8988T (cell line): ENCODE measurements at regions not wholly inside any gene's neighbourhood (a gene's known extent, or its start where the extent isn't known, plus 50 kb on each side); places are given as distances from the start of the nearest gene placed in this dataset.

Experiments
- DNase-seq: peaks from one replicate; pipeline ENCODE4 v3.0.0; 2011

DNA sequence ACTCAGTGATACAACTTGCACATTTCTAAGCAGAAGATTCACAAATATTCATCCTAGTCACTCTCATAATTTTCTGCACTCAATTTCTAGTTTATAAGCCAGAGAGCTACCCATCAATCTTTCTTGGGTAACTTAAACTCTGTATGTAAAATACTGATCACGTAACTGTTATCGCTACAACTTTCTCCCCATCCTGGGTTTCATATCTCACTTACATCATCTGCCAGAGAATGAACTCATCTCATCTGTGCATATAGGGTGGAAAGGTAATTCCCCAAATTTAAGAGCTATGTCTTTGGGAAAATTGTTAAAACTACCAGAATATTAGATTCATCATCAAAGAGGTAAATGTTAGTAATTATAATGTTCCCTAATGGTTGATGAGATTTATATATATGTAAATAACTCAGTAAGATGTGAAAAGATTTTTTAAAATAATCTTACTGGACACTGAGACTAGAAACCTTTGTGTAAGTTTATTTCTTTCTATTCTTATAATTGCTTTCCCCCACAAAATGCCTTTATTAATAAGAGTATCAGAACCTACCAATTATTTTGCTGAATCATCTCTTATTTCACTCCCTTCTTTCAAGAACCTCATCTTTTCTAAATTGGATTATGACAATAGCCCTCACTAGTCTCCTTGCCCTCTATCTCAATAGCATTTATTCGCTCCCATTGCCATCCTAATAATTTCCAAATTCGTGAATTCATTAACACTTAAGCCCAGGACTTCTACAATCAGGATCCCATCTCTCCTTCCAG, 729.0 kb downstream of the EPHA4 start:
- DNase-seq: no peak

GRCh38 chr2:220845766-220846273, 726.3 kb downstream of the EPHA4 start:
- DNase-seq: no peak

- DNase-seq: no peak
Measured at GRCh38 chr2:220847006-220847405, 725.1 kb downstream of the EPHA4 start.

- DNase-seq: no peak
Measured at GRCh38 chr2:220847589-220847988, 724.5 kb downstream of the EPHA4 start.

- DNase-seq: no peak
Measured at GRCh38 chr2:220849433-220849832, 722.7 kb downstream of the EPHA4 start.

DNA sequence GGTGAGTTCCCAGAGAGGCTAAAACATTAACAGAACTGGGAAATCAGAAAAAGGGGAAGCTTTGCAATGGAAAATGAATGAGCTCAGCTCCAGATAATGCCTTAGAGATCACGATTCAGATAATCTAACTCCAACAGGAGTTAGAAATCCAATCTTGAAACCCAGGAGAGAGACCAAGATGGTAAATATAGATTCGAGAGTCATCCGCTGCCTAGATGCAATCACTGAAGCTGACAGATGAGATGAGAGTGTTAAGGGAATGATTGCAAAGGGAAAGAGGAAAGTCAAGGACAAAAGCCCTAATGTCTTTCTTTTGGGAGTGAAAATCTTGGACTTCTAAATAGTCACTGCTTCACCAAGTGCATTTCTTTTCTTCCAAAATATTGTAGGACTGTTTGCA, 722.0 kb downstream of the EPHA4 start:
- DNase-seq: no peak

DNA sequence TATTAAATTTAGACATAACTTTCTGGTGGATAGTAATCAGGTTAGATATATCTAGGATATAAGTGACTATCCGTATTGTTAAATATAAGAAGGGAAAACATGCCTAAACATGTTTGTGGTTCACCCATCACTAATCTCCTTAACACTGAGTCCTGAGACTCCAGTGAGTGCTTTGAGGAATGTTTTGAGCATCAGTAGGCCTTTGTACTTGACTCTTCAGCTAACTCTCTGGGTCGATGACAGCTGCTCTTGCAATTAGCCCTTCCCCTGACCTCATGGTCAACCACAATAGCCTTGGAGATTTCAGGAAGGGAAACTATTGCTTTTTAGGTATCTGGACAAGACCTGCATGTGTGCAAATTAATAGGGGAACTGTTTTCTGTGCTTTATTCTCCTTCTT, 716.8 kb downstream of the EPHA4 start:
- no peak for DNase-seq

- DNase-seq: no peak
Measured at GRCh38 chr2:220856486-220856885, 715.6 kb downstream of the EPHA4 start.

DNA sequence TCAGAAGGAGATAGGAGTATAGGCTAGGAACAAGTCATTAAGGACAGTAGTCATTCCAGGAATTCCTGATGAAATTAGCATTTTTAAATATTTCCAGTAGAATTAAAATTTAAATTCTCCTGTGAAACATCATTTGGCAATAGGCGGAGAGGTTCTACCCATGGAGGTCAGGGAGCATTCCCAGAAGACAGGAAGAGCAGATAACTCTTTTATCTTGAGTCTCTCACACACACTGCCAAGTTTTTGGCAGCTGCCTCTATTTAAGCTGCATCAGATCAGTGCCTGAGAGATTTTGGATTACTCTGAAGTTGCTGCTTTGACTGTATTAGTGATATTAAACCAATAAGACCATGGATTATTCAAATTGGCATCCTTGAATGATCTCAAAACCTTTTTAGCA, 714.7 kb downstream of the EPHA4 start:
- DNase-seq: no peak

DNA sequence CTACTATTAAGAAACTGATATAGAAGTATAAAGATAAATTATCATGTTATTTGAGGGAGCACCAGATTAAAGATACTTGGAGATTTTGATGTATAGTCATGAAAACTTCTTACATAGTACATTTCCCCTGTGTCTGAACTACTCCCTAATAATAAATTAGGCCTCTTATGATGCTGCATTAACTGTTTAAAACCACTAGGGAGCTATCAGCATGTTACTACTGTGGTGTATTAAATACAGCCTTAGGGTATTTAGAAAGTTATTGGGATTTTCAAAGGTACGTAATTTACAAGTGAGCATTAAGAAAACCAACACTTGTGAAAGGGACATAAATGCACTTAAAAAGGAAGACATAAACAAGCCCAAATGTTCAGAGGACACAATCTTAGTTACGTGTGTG, 714.0 kb downstream of the EPHA4 start:
- DNase-seq: no peak

DNA sequence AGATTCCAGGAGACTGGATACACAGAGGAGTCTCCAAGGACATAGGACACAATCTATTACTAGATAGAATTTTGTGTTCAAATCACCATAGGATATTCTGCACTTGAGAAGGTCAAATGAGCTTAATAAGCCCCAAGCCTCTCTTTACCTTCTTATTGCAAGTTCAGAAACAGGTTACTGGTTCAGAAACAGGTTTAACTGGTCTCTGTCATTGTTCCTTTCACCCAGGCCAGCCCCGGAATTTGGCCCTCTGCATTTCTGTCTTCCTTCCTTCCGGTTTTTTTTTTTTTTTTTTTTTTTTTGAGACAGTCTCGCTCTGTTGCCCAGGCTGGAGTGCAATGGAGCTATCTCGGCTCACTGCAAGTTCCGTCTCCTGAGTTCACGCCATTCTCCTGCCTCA, 700.2 kb downstream of the EPHA4 start:
- no peak for DNase-seq

GRCh38 chr2:220876080-220876824, 695.9 kb downstream of the EPHA4 start:
- DNase-seq: no peak

GRCh38 chr2:220877491-220877890, 694.6 kb downstream of the EPHA4 start:
- DNase-seq: no peak

DNA sequence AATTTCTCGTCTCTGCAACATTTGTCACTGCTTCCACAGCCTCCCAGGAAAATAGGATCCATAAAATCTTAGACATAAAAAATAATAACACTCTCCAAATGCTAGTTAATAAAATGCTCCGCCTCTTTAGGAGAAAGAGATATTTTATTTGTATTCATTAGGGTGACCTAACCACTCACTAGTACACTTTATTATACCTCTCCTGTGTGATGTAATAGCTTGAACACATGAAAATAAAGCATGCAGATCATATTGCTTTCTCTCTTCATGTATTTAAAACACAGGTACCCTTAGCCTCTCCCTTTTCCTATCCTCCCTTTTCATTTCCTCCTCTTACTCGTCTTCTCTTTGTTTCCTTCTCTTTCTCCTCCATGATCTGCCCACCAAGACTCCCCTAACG, 694.2 kb downstream of the EPHA4 start:
- no peak for DNase-seq

DNA sequence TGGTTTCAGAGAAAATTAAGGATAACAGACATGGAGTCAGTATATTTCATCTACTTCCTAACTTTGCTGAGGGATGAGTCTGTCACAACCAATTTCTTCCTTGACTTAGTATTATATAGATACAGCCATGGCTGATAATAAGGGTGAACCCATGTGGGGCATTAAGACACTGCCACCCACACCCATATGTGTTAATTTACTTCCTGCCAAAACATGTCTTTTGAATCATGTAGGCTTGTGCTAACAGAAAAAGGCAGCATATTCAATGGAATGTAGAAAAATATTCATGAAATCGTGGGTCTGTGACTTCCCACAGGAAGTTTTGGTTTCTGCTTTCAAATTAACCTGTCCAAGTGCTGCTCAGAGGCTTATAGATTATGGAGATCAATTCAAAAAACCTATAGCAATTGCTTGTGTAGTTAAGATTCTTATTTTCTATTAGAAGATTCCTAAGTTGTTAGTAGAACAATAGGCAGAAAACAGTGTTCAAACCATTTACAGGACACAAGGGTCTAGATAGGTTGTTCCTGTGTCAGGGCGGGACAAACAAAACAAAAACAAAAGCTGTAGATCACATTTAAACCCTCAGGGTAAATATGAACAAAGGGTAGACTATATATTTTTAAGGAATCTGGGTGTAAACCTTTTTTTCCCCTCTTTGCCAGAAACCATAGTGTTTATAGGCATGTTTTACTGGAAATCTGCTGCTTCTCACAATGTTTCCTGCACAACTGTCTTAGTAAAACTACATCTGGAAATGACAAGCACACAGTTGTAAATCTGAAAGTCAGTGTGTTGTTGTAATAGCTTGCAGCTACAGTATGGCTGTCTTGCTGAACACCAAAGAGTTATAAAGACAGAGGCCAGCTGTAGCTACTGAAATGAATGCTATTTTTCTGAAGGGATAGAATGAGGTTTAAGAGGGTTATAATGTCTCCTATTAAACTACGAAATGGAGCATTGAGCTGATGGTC, 691.2 kb downstream of the EPHA4 start:
- no peak for DNase-seq

DNA sequence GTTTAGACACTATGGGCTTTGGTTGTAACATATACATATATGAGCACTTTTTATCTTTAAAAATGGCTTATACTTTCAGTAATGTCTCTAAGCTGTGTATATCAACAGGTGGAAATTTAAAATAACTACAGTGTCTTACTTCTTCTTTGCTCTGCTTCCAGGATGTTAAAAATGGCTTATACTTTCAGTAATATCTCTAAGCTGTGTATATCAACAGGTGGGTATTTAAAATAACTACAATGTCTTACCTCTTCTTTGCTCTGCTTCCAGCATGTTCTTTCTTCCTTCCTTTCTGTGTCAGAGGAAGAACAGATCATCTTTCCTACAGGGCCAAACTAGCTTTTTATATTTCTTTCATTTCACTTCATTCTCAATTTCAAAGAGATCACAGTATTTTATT, 689.6 kb downstream of the EPHA4 start:
- DNase-seq: no peak

DNA sequence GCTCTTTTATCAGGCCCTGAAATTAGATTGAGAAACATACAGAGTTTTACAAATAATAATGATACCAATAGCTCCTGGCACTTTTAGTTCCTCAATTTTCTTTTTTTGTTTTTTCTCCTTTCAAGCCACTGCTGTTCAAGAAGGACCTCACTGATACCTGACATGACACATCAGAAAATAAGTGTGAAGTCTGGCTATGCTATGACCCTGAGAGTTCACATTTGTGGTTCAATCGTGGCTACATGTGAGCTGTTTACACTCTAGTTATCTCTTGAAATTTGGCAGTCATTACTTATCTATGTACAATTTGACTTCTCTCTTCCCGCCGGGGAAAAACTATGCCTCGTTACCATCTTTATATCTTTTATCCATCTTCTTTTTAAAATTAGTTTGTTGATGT, 686.5 kb downstream of the EPHA4 start:
- DNase-seq: no peak

- DNase-seq: no peak
Measured at GRCh38 chr2:220887271-220887870, 684.7 kb downstream of the EPHA4 start.

DNA sequence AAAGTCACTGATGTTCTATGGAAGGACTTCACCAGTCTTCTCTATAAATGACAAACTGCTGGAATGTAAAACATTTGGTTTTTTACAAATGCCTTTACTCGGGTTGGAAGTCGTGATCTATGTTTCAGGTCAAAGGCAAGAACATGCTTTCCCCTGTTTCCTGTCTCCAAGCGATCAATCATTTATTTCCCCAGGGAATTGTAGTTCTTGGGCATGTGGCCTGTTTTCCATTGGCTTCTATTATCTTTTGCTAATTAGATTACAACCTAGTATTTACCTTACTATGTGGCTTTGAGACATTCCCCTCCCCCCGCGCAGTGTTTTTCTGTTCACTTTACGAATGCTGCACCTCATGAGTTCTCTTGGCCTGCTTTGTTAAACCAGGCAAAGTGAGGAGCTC, 684.2 kb downstream of the EPHA4 start:
- no peak for DNase-seq

- no peak for DNase-seq
Measured at GRCh38 chr2:220890931-220891330, 681.2 kb downstream of the EPHA4 start.

DNA sequence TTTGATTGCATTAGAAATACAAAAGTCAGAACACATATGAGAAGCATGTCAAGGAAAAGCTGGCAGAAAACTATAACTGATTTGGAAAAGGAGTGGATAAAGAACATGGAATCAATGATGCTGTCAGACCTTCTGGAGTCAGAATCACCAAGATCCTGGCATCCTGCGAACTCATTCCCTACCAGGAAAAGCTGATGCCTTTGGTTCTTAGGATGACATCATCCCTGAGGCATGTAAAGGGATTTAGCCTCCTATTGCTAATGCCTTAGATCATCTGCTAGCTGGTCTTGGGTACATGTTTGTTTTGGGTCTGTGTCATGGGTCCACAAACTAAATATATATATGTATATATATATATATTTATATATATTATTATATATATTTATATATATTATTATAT, 680.7 kb downstream of the EPHA4 start:
- DNase-seq: peak; percentile 35

DNA sequence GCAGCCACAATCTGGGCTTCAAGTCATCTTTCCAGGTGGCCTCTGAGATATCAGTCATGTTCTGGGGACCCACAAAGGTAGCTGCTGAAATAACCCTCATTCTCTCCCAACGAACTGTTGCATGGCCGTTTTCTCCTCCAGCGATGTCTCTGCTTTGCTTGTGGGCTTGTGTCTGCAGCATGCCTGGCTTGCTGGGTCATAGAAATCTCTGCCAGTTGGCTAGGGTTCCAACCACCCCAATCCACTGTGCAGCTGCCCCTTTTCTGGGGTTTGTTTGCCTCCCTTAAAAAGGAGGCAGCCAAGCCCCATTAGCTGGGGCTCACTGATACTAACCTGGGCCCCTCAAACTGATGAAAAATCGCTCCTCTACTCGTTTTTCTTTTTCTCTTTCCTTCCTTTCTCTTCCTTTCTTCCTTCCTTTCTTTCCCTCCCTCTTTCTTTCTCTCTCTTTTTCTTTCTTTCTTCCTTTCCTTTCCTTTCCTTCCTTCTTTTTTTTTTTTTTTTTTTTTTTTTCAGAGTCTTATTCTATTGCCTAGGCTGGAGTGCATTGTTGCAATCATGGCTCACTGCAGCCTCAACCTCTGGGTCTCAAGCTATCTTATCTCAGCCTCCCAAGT, 680.0 kb downstream of the EPHA4 start:
- DNase-seq: no peak
